ENCODE measurements at regions not wholly inside any gene's neighbourhood (a gene's known extent, or its start where the extent isn't known, plus 50 kb on each side); places are given as distances from the start of the nearest gene placed in this dataset.

DNA sequence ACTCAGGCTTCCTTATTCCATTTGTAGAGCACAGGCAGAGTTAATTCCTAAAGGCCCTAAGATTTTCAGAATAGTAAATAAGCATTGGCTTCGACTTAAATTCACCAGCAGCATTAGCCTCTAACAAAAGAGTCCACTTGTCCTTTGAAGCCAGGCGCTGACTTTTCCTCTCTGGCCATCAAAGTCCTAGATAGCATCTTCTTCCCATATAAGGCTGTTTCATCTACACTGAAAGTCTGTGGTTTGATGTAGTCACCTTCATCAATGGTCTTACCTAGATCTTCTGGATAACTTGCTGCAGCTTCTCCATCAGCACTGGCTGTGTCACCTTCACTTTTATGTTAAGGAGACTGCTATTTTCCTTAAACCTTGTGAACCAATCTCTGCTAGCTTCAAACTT lies 118.3 kb upstream of the SOX6 start (continued):
- no peak for TF ChIP-seq ZNF101 (CRISPR knock-in tag; IDR thresholded peaks at IDR 0.05; ENCODE audit: borderline replicate concordance, low read depth)
- TF ChIP-seq, protein P1, sequence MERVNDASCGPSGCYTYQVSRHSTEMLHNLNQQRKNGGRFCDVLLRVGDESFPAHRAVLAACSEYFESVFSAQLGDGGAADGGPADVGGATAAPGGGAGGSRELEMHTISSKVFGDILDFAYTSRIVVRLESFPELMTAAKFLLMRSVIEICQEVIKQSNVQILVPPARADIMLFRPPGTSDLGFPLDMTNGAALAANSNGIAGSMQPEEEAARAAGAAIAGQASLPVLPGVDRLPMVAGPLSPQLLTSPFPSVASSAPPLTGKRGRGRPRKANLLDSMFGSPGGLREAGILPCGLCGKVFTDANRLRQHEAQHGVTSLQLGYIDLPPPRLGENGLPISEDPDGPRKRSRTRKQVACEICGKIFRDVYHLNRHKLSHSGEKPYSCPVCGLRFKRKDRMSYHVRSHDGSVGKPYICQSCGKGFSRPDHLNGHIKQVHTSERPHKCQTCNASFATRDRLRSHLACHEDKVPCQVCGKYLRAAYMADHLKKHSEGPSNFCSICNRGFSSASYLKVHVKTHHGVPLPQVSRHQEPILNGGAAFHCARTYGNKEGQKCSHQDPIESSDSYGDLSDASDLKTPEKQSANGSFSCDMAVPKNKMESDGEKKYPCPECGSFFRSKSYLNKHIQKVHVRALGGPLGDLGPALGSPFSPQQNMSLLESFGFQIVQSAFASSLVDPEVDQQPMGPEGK (CRISPR knock-in tag; IDR thresholded peaks at IDR 0.05): no peak
- TF ChIP-seq NR2F2 (IDR thresholded peaks at IDR 0.05; ENCODE audit: borderline replicate concordance, low read depth): no peak
- TF ChIP-seq, protein P2, sequence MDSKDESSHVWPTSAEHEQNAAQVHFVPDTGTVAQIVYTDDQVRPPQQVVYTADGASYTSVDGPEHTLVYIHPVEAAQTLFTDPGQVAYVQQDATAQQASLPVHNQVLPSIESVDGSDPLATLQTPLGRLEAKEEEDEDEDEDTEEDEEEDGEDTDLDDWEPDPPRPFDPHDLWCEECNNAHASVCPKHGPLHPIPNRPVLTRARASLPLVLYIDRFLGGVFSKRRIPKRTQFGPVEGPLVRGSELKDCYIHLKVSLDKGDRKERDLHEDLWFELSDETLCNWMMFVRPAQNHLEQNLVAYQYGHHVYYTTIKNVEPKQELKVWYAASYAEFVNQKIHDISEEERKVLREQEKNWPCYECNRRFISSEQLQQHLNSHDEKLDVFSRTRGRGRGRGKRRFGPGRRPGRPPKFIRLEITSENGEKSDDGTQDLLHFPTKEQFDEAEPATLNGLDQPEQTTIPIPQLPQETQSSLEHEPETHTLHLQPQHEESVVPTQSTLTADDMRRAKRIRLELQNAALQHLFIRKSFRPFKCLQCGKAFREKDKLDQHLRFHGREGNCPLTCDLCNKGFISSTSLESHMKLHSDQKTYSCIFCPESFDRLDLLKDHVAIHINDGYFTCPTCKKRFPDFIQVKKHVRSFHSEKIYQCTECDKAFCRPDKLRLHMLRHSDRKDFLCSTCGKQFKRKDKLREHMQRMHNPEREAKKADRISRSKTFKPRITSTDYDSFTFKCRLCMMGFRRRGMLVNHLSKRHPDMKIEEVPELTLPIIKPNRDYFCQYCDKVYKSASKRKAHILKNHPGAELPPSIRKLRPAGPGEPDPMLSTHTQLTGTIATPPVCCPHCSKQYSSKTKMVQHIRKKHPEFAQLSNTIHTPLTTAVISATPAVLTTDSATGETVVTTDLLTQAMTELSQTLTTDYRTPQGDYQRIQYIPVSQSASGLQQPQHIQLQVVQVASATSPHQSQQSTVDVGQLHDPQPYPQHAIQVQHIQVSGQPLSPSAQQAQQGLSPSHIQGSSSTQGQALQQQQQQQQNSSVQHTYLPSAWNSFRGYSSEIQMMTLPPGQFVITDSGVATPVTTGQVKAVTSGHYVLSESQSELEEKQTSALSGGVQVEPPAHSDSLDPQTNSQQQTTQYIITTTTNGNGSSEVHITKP (CRISPR knock-in tag; IDR thresholded peaks at IDR 0.05; ENCODE audit: low read depth): no peak
- TF ChIP-seq NR2F6 (IDR thresholded peaks at IDR 0.05): no peak
- TF ChIP-seq NR2F6 (CRISPR knock-in tag; IDR thresholded peaks at IDR 0.05): no peak
- no peak for TF ChIP-seq ZNF792 (CRISPR knock-in tag; IDR thresholded peaks at IDR 0.05)
- TF ChIP-seq, protein P3, sequence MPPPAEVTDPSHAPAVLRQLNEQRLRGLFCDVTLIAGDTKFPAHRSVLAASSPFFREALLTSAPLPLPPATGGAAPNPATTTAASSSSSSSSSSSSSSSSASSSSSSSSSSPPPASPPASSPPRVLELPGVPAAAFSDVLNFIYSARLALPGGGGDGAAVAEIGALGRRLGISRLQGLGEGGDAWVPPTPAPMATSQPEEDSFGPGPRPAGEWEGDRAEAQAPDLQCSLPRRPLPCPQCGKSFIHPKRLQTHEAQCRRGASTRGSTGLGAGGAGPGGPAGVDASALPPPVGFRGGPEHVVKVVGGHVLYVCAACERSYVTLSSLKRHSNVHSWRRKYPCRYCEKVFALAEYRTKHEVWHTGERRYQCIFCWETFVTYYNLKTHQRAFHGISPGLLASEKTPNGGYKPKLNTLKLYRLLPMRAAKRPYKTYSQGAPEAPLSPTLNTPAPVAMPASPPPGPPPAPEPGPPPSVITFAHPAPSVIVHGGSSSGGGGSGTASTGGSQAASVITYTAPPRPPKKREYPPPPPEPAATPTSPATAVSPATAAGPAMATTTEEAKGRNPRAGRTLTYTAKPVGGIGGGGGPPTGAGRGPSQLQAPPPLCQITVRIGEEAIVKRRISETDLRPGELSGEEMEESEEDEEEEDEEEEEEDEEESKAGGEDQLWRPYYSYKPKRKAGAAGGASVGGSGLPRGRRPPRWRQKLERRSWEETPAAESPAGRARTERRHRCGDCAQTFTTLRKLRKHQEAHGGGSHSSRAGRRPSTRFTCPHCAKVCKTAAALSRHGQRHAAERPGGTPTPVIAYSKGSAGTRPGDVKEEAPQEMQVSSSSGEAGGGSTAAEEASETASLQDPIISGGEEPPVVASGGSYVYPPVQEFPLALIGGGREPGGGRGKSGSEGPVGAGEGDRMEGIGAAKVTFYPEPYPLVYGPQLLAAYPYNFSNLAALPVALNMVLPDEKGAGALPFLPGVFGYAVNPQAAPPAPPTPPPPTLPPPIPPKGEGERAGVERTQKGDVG (CRISPR knock-in tag; IDR thresholded peaks at IDR 0.05; ENCODE audit: borderline replicate concordance): no peak
- TF ChIP-seq, protein P4, sequence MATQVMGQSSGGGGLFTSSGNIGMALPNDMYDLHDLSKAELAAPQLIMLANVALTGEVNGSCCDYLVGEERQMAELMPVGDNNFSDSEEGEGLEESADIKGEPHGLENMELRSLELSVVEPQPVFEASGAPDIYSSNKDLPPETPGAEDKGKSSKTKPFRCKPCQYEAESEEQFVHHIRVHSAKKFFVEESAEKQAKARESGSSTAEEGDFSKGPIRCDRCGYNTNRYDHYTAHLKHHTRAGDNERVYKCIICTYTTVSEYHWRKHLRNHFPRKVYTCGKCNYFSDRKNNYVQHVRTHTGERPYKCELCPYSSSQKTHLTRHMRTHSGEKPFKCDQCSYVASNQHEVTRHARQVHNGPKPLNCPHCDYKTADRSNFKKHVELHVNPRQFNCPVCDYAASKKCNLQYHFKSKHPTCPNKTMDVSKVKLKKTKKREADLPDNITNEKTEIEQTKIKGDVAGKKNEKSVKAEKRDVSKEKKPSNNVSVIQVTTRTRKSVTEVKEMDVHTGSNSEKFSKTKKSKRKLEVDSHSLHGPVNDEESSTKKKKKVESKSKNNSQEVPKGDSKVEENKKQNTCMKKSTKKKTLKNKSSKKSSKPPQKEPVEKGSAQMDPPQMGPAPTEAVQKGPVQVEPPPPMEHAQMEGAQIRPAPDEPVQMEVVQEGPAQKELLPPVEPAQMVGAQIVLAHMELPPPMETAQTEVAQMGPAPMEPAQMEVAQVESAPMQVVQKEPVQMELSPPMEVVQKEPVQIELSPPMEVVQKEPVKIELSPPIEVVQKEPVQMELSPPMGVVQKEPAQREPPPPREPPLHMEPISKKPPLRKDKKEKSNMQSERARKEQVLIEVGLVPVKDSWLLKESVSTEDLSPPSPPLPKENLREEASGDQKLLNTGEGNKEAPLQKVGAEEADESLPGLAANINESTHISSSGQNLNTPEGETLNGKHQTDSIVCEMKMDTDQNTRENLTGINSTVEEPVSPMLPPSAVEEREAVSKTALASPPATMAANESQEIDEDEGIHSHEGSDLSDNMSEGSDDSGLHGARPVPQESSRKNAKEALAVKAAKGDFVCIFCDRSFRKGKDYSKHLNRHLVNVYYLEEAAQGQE (IDR thresholded peaks at IDR 0.05; ENCODE audit: borderline replicate concordance in 1 of 2, low read depth in 1 of 2, low read length in 2 of 2): no peak
